Ramos (cell line): ENCODE measurements at regions not wholly inside any gene's neighbourhood (a gene's known extent, or its start where the extent isn't known, plus 50 kb on each side); places are given as distances from the start of the nearest gene placed in this dataset.

Experiments used
- in situ Hi-C: fragments of 300-500 bp; cut with MboI; formaldehyde crosslinking; loops from one replicate; pipeline ENCODE4 v1.14.3; 2022; ENCODE audit warnings: low sequenced_read_pairs; ENCODE audit not compliant: unreplicated experiment

GRCh38 chr2:72006188-72006736 lies 141.4 kb downstream of the CYP26B1 start:
- in situ Hi-C loops: no loop called here

DNA sequence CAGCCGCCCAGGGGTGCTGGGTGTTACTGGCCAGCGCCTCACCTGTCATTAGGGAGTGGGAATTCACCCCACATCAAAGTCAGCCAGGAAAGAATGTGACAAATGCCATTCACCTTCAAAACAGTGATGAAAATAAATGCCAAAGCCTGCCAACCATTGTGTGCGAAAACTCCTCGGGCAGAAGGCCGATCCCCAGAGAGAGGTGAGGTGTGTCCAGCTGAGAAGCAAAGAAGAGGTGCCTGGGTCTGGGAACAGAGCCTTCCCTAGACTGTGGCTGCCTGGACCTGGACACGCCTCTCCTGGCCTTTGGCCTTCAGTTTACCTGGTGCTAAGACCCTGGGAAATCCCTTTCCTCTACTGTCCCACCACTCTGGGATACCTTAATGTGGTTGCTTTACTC lies 142.7 kb downstream of the CYP26B1 start:
- in situ Hi-C loops: no loop called here

- in situ Hi-C loops: no loop called here
Measured at GRCh38 chr2:72004201-72004915, 143.3 kb downstream of the CYP26B1 start.

- in situ Hi-C loops: no loop called here
Measured at GRCh38 chr2:72003796-72004195, 143.9 kb downstream of the CYP26B1 start.

GRCh38 chr2:72003124-72003523 lies 144.5 kb downstream of the CYP26B1 start:
- in situ Hi-C loops: no loop called here

DNA sequence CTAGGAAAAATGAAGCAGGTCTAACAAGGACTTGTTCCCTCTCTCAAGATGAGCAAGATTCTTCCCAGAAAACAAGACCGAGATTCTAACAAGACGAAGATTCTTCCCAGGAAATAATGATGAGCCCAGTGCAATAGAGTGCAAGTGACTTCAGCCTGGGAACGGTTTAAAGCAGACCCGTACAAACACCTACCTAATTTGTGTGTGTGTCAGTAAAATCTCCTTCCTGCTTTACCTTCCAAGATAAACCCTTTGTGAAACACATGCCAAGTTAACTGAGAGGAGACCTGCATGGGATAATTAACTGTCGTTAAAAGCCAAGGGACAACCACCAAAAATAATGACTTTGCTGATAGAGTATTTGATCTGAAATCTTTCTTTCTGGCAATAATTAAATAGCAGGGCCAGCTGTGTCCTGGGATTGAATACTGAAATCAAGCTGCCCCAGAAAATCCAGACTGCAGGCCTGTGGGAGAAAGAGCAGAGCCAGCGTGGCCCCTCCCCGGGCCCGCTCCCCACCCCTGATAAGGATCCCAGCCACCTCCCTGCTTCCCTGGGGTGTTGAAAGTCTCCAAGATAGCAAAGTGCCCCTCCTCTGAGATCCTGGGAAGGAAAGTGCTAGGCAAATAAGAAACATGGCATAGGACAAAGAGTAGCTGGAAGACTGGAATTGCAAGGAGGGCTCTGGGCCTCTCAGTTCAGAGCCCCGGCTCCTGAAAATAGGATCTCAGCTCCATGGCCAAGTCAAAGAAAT lies 145.5 kb downstream of the CYP26B1 start:
- in situ Hi-C loops: no loop called here

DNA sequence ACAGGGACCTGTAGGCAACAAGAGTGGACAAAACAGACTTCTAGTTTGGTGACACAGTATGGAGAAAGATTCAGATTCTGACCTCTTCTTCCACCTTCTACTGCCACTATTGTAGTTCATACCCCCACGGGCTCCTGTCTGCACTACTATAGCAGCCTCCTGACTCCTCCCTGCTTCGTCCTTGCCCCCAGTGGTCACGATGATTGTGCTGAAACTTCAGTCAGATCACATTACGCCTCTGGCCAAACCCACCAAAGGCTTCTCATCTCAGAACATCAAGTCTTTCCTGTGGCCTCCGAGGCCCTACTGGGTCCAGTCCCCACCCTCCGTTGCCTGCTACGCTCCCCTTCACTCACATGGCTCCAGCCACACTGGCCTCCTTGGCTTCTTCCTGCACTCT lies 147.6 kb downstream of the CYP26B1 start:
- in situ Hi-C loops: no loop called here

DNA sequence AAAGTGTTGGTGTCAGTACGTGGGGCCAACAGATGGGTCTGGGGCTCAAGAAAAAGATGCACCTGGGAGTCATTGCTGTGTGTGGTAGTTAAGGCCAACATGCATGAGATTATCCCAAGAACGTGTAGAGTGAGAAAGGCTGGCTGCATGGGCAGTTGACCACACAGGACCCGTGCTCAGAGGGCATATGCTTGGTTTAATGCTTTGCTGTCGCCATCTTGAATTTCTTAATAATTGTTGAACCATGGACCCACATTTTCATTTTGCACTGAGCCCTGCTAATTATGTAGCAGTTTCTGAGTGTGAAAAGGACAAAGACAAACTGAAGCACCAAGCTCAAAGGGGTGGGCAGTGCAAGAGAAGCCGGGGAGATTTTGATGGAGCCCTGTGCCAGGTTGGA lies 148.1 kb downstream of the CYP26B1 start:
- in situ Hi-C loops: no loop called here

GRCh38 chr2:71997843-71998242 lies 149.8 kb downstream of the CYP26B1 start:
- in situ Hi-C loops: no loop called here

DNA sequence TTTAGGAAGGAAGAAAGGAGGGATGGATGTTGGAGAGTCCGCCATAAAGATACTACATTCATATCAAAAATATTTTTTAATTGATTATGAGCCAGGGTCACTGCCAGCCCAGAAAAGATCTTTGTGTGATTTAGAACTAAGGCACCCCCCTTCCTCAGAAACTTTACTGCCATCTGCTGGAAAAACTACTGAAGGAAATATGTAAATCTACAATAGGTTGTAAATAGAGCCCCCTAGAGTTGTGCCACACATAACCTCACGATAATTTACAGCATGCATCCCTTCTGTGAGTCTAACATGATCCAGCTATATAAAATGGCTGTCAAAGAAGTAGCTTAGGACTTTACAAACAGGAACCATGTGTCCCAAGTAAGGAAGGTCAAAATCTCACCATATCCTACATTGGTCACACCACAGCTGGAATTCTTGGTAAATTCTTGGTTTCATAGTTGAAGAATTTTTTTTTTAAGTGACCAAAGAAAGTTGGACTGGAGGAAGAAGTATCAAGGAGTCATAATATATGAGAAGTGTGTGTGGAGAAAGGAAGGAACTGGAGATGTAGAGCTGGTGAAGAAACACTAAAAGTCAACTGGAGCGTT lies 152.5 kb downstream of the CYP26B1 start:
- in situ Hi-C loops: no loop called here

DNA sequence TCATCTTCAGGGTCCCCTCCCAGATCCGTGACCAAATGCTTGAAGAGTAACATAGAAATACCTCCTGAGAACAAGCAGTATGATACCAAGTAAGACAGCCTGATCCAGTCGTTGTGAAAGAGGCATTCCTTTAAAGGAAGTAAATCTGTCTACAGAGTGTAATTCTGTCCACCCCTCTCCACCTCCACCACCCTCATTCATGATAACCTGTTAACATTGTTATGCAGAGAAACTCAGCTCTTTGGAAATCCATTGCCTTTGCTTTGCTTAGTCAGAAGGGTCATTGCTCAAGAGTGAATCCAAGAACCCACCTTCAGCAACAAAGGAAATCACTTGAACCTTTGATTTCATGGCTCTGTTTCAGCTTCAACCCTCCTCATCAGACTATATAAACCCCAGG lies 155.6 kb downstream of the CYP26B1 start:
- in situ Hi-C loops: no loop called here

- in situ Hi-C loops: no loop called here
Measured at GRCh38 chr2:71991397-71991796, 156.3 kb downstream of the CYP26B1 start.

GRCh38 chr2:71990826-71991225 lies 156.8 kb downstream of the CYP26B1 start:
- in situ Hi-C loops: no loop called here

DNA sequence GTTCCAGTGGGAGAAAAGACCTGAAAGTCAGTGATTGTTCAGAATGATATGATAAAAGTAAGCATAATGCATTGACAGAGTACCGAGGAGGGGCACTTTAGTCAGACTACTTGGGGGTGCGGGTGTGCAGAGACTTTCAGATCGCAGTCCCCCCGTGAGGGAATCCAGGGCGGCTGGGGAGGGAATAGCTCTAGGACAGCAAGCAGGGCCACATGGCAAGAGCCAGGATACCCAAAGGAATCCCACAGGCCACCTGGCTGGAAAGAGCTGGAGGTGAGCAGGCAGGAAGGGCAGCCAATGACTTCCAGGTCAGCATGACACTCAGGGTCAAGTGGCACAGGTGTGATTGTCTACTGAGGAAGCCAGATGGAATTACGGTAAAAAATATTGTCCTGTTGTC lies 157.5 kb downstream of the CYP26B1 start:
- in situ Hi-C loops: no loop called here

DNA sequence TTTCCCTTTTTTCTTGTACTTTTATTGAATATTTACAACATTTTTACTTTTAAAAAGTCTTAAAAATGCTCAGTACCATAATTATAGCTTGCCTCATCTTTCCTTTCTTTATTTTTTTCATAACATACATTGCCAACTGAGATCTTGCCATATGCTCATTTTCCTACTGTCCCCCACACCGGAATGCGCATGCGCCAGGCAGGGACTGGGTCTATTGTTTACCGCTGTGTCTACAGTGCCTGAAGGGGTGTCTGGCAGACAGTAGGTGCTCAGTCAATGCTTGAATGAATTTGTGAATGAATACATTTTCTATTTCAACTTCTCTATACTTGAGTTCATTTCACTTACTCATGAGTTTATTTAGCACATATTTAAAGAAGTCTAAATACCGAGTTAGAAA lies 158.0 kb downstream of the CYP26B1 start:
- in situ Hi-C loops: no loop called here

- in situ Hi-C loops: no loop called here
Measured at GRCh38 chr2:71988170-71988569, 159.5 kb downstream of the CYP26B1 start.

GRCh38 chr2:71976685-71977084 lies 171.0 kb downstream of the CYP26B1 start:
- in situ Hi-C loops: no loop called here

GRCh38 chr2:71974846-71975245 lies 172.8 kb downstream of the CYP26B1 start:
- in situ Hi-C loops: no loop called here

- in situ Hi-C loops: no loop called here
Measured at GRCh38 chr2:71971493-71971892, 176.2 kb downstream of the CYP26B1 start.

GRCh38 chr2:71965530-71965929 lies 182.1 kb downstream of the CYP26B1 start:
- in situ Hi-C loops: no loop called here
